GM23338 (cell line): ENCODE measurements at regions not wholly inside any gene's neighbourhood (a gene's known extent, or its start where the extent isn't known, plus 50 kb on each side); places are given as distances from the start of the nearest gene placed in this dataset.

Experiments used
- ATAC-seq: fragments of 200-7000 bp; cut with Tn5 transposase; 3 replicates; pipeline ENCODE4 v1.9.1; 2020
- DNase-seq: peaks from one replicate; pipeline ENCODE4 v3.0.0-alpha.2; 2015; ENCODE audit warnings: low spot score
- H2AFZ ChIP-seq: fragments of 200-600 bp; sonication (generic); 2 replicates; pipeline ENCODE4 v1.8.0; 2016; ENCODE audit warnings: antibody characterized with exemption, mild to moderate bottlenecking, moderate library complexity
- H3F3A ChIP-seq: fragments of 200-600 bp; sonication (generic); replicated peaks from 2 replicates; pipeline ENCODE4 v1.8.0; 2017; ENCODE audit warnings: antibody characterized with exemption, mixed run types, low read depth
- H3K27ac ChIP-seq: fragments of 200-600 bp; sonication (generic); 2 replicates; pipeline ENCODE4 v1.6.1; 2016; ENCODE audit warnings: low read depth
- H3K27me3 ChIP-seq: fragments of 200-600 bp; sonication (generic); 2 replicates; pipeline ENCODE4 v1.8.0; 2016; ENCODE audit warnings: mild to moderate bottlenecking, mixed run types, moderate library complexity; ENCODE audit not compliant: insufficient read depth
- H3K36me3 ChIP-seq: fragments of 200-600 bp; sonication (generic); 2 replicates; pipeline ENCODE4 v1.8.0; 2016; ENCODE audit warnings: mild to moderate bottlenecking; ENCODE audit not compliant: insufficient read depth
- H3K4me1 ChIP-seq: fragments of 200-600 bp; sonication (generic); 2 replicates; pipeline ENCODE4 v1.8.0; 2016; ENCODE audit warnings: mild to moderate bottlenecking, moderate library complexity; ENCODE audit not compliant: insufficient read depth
- H3K4me2 ChIP-seq: fragments of 200-600 bp; sonication (generic); 2 replicates; pipeline ENCODE4 v1.7.1; 2017; ENCODE audit warnings: mixed run types
- H3K4me3 ChIP-seq: fragments of 200-600 bp; sonication (generic); 2 replicates; pipeline ENCODE4 v1.6.1; 2016; ENCODE audit warnings: mixed run types
- H3K79me2 ChIP-seq: fragments of 200-600 bp; sonication (generic); replicated peaks from 2 replicates; pipeline ENCODE4 v1.8.0; 2017; ENCODE audit warnings: mild to moderate bottlenecking; ENCODE audit not compliant: insufficient read depth
- H3K9me2 ChIP-seq: fragments of 200-600 bp; sonication (generic); 2 replicates; pipeline ENCODE4 v1.8.0; 2017; ENCODE audit not compliant: insufficient read depth
- H4K20me1 ChIP-seq: fragments of 200-600 bp; sonication (generic); replicated peaks from 2 replicates; pipeline ENCODE4 v1.8.0; 2017; ENCODE audit warnings: mild to moderate bottlenecking; ENCODE audit not compliant: insufficient read depth
- H3K27ac Mint-ChIP-seq: 2 replicates; pipeline ENCODE4 v1.8.0; 2020; ENCODE audit warnings: inconsistent platforms, mild to moderate bottlenecking, moderate library complexity, mixed read lengths
- H3K27me3 Mint-ChIP-seq: 3 replicates; pipeline ENCODE4 v1.8.0; 2022; ENCODE audit warnings: low read depth, mild to moderate bottlenecking, moderate library complexity, mixed read lengths, inconsistent platforms; ENCODE audit not compliant: insufficient read depth, poor library complexity
- H3K36me3 Mint-ChIP-seq: 3 replicates; pipeline ENCODE4 v1.8.0; 2021; ENCODE audit warnings: low read depth, mild to moderate bottlenecking, inconsistent platforms, moderate library complexity, mixed read lengths
- H3K4me1 Mint-ChIP-seq: 3 replicates; pipeline ENCODE4 v1.8.0; 2020; ENCODE audit warnings: mild to moderate bottlenecking, inconsistent platforms, mixed read lengths
- H3K4me3 Mint-ChIP-seq: 3 replicates; pipeline ENCODE4 v1.8.0; 2021; ENCODE audit warnings: moderate library complexity, mild to moderate bottlenecking, inconsistent platforms, mixed read lengths
- H3K9me3 Mint-ChIP-seq: 3 replicates; pipeline ENCODE4 v1.8.0; 2020; ENCODE audit warnings: moderate library complexity, mild to moderate bottlenecking, inconsistent platforms, mixed read lengths
- CREB1 ChIP-seq: fragments of 250-450 bp; sonication (Bioruptor Pico); IDR thresholded peaks from 2 replicates; pipeline ENCODE4 v1.5.0; 2020; ENCODE audit warnings: low read depth, mild to moderate bottlenecking, moderate library complexity
- CTCF ChIP-seq, 2 experiments: fragments of 200-600 bp in 1 of 2; sonication (generic) in 1 of 2; conservative IDR thresholded peaks; 2 replicates each; pipeline versions ENCODE4 v1.5.1 to v1.6.1; 2016 to 2017; ENCODE audit warnings: antibody characterized with exemption in 2 of 2, low read depth in 2 of 2, mild to moderate bottlenecking in 2 of 2, moderate library complexity in 1 of 2
- ETS1 ChIP-seq: IDR thresholded peaks from 2 replicates; pipeline ENCODE4 v1.6.1; 2016; ENCODE audit warnings: antibody characterized with exemption
- EZH2 ChIP-seq: fragments of 200-600 bp; sonication (generic); IDR thresholded peaks from one replicate; pipeline ENCODE4 v1.8.0; 2017; ENCODE audit warnings: antibody characterized with exemption, mild to moderate bottlenecking, low read depth; ENCODE audit not compliant: unreplicated experiment
- EZH2phosphoT487 ChIP-seq: fragments of 200-600 bp; sonication (generic); IDR thresholded peaks from one replicate; pipeline ENCODE4 v1.8.1; 2018; ENCODE audit warnings: antibody characterized with exemption; ENCODE audit not compliant: unreplicated experiment
- JUNB ChIP-seq: IDR thresholded peaks from one replicate; pipeline ENCODE4 v1.6.1; 2016; ENCODE audit warnings: antibody characterized with exemption; ENCODE audit not compliant: unreplicated experiment
- NANOG ChIP-seq: IDR thresholded peaks from 2 replicates; pipeline ENCODE4 v1.6.1; 2016; ENCODE audit warnings: antibody characterized with exemption, borderline replicate concordance
- POLR2AphosphoS5 ChIP-seq: IDR thresholded peaks from 2 replicates; pipeline ENCODE4 v1.6.1; 2016; ENCODE audit warnings: antibody characterized with exemption, low read depth
- REST ChIP-seq: IDR thresholded peaks from one replicate; pipeline ENCODE4 v1.6.1; 2018; ENCODE audit warnings: antibody characterized with exemption; ENCODE audit not compliant: unreplicated experiment
- STAT1 ChIP-seq: IDR thresholded peaks from one replicate; pipeline ENCODE4 v1.6.1; 2016; ENCODE audit warnings: antibody characterized with exemption; ENCODE audit not compliant: unreplicated experiment
- ZNF114 ChIP-seq: fragments of 250-450 bp; sonication (Bioruptor Pico); IDR thresholded peaks from 2 replicates; pipeline ENCODE4 v1.5.0; 2020; ENCODE audit warnings: mild to moderate bottlenecking, moderate library complexity
- ZNF462 ChIP-seq: fragments of 250-450 bp; sonication (Bioruptor Pico); IDR thresholded peaks from 2 replicates; pipeline ENCODE4 v1.5.0; 2020; ENCODE audit warnings: mild to moderate bottlenecking, moderate library complexity

- Histone ChIP-seq H4K20me1 (no peaks in the 10 kb centered on the region), H2AFZ (no peak overlapping the region), H3K4me1 (peaks cover 5% of the 10 kb centered on the region; the same call in 1 of the 2 replicates), H3F3A (no peaks in the 10 kb centered on the region), H3K4me2 (no peak overlapping the region), H3K27me3 (no peaks in the 10 kb centered on the region), H3K79me2 (no peaks in the 10 kb centered on the region), H3K36me3 (no peaks in the 10 kb centered on the region), H3K9me2 (peaks cover 6% of the 10 kb centered on the region; the same call in 1 of the 2 replicates), H3K4me3 (no peak overlapping the region), H3K27ac (no peak overlapping the region)
- H3K27me3 Mint-ChIP-seq, result peaks cover 3% of the 10 kb centered on the region
- H3K4me1 Mint-ChIP-seq, result peaks cover 18% of the 10 kb centered on the region
- no peak for DNase-seq
- no peaks in the 10 kb centered on the region for H3K9me3 Mint-ChIP-seq
- H3K27ac Mint-ChIP-seq, result no peak overlapping the region
- no peak overlapping the region for H3K4me3 Mint-ChIP-seq
- no peak for ATAC-seq
- TF ChIP-seq CTCF (conservative IDR thresholded peaks at IDR 0.05; ENCODE audit: low read depth in 2 of 2) (no peak), EZH2 (no peak), JUNB (no peak), STAT1 (no peak), ZNF462 (CRISPR knock-in tag) (no peak), POLR2AphosphoS5 (no peak), ETS1 (no peak), EZH2phosphoT487 (no peak), CREB1 (no peak), REST (no peak), NANOG (no peak), ZNF114 (no peak)
- H3K36me3 Mint-ChIP-seq, result no peaks in the 10 kb centered on the region
Observed at GRCh38 chr1:238489006-238489405, 598.3 kb upstream of the ZP4 start.
